ENCODE measurements at regions not wholly inside any gene's neighbourhood (a gene's known extent, or its start where the extent isn't known, plus 50 kb on each side); places are given as distances from the start of the nearest gene placed in this dataset.

- Histone ChIP-seq H3K27me3 (ENCODE audit: insufficient read depth, low read length) (no peaks in the 10 kb centered on the region), H3K4ac (ENCODE audit: low read depth, low read length) (no peak overlapping the region), H2AK5ac (ENCODE audit: insufficient read length, low read length) (no peak overlapping the region), H3K79me1 (ENCODE audit: insufficient read depth, low read depth, low read length, poor library complexity, severe bottlenecking) (no peaks in the 10 kb centered on the region), H2BK12ac (ENCODE audit: insufficient read length, low read depth, low read length) (no peak overlapping the region), H3K56ac (ENCODE audit: insufficient read length, low read depth, low read length) (no peak overlapping the region), H3K23me2 (ENCODE audit: insufficient read length, low read depth, low read length, poor library complexity, severe bottlenecking) (no peaks in the 10 kb centered on the region), H3K9ac (ENCODE audit: extremely low read depth, insufficient read length, low read length) (no peak overlapping the region), H3K4me2 (ENCODE audit: insufficient read depth, insufficient read length, low read length) (no peak overlapping the region), H3K18ac (ENCODE audit: insufficient read length, low read depth, low read length) (no peak overlapping the region), H3K27ac (ENCODE audit: insufficient read length, low read depth, low read length) (no peak overlapping the region), H3K23ac (ENCODE audit: insufficient read length, low read depth, low read length) (no peak overlapping the region), H4K20me1 (ENCODE audit: control insufficient read depth, insufficient read depth, insufficient read length) (no peaks in the 10 kb centered on the region), H2BK120ac (ENCODE audit: low read depth, low read length, poor library complexity, severe bottlenecking) (no peak overlapping the region), H4K91ac (ENCODE audit: insufficient read length, low read depth, low read length) (no peak overlapping the region), H3K9me3 (ENCODE audit: control insufficient read depth, low read depth, low read length) (peaks cover 10% of the 10 kb centered on the region), H2AFZ (ENCODE audit: low read length) (no peak overlapping the region), H3T11ph (ENCODE audit: low read length) (no peak overlapping the region), H2BK20ac (ENCODE audit: low read depth, low read length, poor library complexity, severe bottlenecking) (no peak overlapping the region), H2BK15ac (ENCODE audit: low read depth, low read length) (no peak overlapping the region), H3K14ac (ENCODE audit: insufficient read depth, low read length) (no peak overlapping the region), H4K8ac (replicated peaks; ENCODE audit: insufficient read length, low read depth, low read length) (no peak overlapping the region), H3K79me2 (ENCODE audit: insufficient read depth, low read length) (no peaks in the 10 kb centered on the region), H2BK5ac (ENCODE audit: insufficient read length, low read length) (no peak overlapping the region), H3K4me1 (ENCODE audit: insufficient read depth, low read length) (no peaks in the 10 kb centered on the region), H4K5ac (ENCODE audit: insufficient read length, low read depth, low read length) (no peak overlapping the region)
- H3K36me3 Mint-ChIP-seq (ENCODE audit: insufficient read depth in 1 of 3, low read depth in 3 of 3), result peaks cover 8 to 16% (median 10%) of the 10 kb centered on the region in 3 experiments
- H3K27ac Mint-ChIP-seq, result no peak overlapping the region
- no peak overlapping the region for H3K4me3 Mint-ChIP-seq
- H3K9me3 Mint-ChIP-seq, result peaks cover 56 to 63% of the 10 kb centered on the region in 2 experiments
- no CpG with 5 or more reads among the region's 4 CpGs for WGBS (ENCODE audit: extremely low coverage, insufficient read length, low lambda C conversion rate)
- peaks cover 7 to 8% of the 10 kb centered on the region in 2 experiments; a peak in 3 of 4 replicates for H3K4me1 Mint-ChIP-seq
- no peak for TF ChIP-seq CTCF (conservative IDR thresholded peaks at IDR 0.05)
- no peak for DNase-seq
- no peaks in the 10 kb centered on the region for H3K27me3 Mint-ChIP-seq (ENCODE audit: low read depth)
Measured at GRCh38 chrX:40807384-40807783, 72.0 kb upstream of the MED14 start.
